ENCODE measurements at regions not wholly inside any gene's neighbourhood (a gene's known extent, or its start where the extent isn't known, plus 50 kb on each side); places are given as distances from the start of the nearest gene placed in this dataset.

DNA sequence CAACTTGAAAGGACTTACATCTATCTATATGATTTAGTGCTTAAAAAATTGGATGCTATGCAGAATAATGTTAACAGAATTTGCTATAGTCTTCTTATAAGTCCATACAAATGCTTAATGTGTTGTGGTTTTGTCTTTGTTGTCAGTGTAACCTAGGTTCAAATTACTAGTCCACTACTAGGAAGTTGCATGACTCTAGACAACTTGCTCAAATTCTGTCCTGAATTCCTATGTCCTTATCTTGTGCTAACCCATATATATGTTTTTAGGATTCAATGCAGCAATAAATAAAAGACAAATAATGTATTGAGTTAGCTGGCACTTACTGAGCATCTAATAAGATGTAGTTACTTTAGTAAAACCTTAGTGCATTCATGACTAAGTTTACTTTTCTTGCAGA is 276.5 kb upstream of the KCNMB2 start:
- no peak for DNase-seq (ENCODE audit: extremely low read depth in 1 of 2, low read depth in 1 of 2)

DNA sequence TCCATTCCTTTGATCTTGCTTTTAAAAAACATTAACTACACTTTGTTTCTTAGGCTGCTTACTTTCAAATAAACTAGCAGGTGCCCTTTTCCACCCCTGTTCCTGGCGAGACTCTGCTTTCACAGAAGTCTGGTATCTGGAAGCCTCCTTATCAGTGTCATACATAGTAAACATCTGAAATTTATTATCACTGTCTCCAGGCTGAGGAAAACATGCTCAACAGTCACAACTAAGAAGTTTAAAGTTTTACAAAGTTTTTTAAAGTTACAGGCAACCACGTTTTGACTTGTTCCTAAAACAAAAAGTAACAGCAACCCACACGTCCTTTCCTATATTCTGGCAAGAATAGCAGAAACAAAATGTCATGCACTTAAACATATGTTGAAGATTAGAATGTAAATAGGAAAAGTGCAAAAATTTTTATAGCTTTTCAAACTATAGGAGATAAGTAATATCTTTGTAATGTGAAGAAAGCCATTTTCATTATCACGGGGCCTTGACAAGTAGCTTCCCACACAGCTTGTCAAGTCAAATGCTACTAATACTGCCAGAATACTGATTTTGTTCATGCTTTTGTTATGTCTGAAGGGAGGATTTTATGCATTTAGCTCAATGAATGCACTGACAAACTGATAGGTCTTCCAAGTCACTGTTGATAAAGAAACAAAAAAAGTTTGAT is 275.2 kb upstream of the KCNMB2 start:
- no peak for DNase-seq (ENCODE audit: extremely low read depth in 1 of 2, low read depth in 1 of 2)

DNA sequence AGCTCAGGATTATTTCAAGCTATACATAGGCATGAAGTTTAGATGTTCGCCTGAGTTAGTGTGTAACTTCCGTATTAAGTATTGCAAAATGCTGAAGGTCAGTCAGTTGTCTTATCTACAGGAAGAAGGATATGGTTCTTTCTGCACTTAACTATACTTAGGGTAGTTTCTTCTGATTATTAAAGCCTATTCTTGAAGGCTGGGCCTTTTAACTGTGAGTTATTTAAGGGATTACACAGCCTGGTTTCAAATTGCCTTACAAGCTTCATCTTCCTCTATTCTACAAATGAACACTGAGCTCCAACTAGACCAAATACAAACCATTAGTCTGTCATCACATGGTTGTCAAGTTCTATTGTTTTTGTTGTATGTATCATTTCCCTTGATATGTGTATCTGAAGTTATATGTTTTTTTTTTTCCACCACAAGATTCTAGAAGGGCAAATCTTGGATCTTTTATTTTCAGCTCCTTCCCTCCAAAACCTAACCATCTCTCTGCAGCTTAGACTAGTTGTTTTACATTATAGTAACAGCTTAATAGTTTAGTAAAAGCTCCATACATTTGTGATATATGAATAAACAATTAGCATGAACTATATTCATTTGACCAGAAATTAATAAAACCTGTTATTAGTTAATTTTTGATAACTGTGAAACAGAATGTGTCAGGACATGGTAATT is 272.9 kb upstream of the KCNMB2 start:
- no peak for DNase-seq (ENCODE audit: extremely low read depth in 1 of 2, low read depth in 1 of 2)

DNA sequence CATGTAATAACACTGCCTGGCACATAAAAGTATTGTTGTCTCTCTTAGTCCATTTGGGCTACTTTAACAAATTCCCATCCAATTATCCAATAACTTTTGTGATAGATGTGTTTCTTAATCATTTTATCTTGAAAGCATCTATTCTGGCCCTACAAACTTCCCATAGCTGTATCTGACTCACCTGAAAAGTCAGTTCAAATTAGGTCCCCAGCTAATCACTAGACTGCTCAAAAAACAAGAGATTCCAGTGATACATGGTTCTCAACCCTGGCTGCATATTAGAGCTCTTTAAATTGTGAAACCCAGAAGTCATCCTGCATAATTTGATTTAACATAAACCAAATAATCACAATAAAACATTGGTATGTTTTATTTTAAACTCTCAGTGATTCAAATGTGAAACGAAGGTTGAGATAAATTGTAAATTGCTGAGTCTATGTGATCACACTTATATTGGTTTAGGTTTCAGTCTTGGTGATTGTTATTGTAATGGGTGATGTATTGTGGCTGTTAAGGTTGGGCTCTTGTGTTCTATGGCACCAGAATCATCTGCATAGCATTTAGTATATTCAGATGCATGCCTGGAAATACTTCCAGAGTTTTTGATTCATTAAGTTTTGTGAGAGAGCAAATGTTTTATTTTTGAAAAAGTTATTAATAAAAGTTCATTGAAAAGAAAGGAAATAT is 268.9 kb upstream of the KCNMB2 start:
- DNase-seq (ENCODE audit: extremely low read depth in 1 of 2, low read depth in 1 of 2), result no peak

DNA sequence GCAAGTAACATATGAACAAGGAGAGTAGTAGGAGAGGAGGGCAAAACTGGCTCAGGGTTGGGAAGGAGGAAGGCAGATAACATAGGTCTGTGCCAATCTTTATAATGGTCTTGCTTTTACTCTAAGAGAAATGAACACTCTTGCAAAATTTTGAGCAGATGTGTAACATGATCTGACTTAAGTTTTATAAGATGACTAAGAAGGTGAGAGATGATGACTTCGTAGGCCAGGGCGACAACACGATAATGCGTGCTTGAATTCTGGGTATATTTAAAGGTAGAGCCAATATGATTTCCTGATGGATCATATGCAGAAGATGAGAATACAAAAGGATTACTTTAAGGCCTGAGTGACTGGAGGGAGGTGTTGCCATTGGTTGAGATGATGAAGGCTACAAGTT is 265.4 kb upstream of the KCNMB2 start:
- DNase-seq (ENCODE audit: extremely low read depth in 1 of 2, low read depth in 1 of 2), result no peak

DNA sequence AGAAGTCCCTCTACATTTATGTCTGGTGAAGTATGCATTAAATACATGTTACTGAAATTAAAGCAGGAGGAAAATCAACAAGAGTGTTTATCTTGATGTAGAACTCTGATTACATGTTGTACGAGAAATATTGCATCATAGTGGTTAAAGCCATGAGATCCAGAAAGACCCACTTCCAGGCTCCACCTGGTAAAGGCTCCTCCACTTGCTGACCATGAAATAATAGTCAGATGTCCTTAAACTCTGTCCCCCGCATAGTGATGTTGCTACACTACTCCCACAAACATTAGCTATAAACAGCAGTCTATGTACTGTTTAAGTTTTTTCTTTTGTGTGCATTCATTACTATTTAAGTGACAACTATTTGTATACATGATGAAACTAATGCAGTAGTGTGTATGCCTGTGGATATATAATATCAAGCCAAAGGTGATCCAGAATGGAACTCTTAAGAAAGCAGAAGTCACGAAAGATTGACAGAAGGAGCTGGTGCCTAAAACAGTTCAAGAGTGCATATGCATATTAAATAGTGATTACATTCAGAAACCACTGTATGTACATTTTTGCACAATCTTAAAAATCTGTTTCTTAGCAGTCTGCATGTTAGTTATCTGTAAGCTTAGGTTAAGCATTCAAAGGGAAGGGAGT is 264.4 kb upstream of the KCNMB2 start:
- DNase-seq (ENCODE audit: extremely low read depth in 1 of 2, low read depth in 1 of 2), result no peak

DNA sequence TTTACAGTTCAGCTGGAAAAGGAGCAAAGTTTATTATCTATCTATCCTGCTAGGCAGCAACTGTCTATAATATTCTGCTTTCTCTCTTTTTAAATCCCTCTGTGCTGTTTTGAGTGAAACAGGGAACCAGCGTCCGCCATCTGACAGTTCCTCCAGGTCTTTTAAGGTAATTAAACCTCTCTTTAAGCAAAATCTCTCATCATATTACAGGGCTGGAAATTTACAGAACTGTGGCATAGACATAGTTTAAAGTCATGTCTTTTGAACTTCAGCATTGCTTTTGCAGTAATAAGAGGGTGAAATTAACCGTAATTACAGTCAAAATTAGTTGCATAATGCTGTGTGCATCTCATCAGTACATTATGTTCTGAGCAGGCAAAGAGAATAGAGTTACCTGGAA is 263.4 kb upstream of the KCNMB2 start:
- no peak for DNase-seq (ENCODE audit: extremely low read depth in 1 of 2, low read depth in 1 of 2)

DNA sequence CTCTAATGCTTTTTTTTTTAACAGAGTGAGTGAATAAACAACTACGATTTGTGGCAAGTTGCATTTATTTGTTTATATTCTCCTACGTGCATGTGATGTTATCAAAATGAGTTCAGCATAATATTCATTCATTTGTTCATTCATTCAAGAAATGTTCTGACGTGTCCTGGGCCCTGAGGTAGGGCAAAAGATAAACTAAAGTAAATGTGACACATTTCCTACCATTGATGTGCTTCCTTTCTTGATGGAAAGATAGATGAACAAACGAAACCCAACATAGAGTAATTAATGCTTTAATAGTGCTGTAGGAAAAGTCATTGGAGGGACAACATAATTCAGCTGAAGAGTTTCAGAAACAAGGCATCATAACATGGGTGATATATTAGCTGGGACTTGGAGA is 261.5 kb upstream of the KCNMB2 start:
- no peak for DNase-seq (ENCODE audit: extremely low read depth in 1 of 2, low read depth in 1 of 2)

DNA sequence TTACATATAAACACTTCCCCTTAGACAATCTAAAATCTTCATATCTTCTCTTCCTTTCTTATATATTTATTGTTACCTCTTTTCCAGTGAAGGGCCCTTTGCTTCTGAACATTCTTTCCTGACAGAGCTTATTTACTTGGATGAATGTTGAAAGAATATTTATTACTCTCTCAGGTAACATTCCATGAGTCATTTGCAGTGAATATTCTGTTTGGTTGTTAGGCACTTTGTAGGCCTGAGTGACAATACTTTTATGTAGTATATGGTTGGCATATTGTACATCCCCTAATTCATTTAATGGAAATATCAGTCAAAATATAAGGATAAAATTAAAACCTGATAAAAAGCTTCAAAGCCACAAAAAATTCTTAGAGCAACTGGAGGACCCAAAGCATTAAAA is 260.9 kb upstream of the KCNMB2 start:
- DNase-seq (ENCODE audit: extremely low read depth in 1 of 2, low read depth in 1 of 2), result no peak

DNA sequence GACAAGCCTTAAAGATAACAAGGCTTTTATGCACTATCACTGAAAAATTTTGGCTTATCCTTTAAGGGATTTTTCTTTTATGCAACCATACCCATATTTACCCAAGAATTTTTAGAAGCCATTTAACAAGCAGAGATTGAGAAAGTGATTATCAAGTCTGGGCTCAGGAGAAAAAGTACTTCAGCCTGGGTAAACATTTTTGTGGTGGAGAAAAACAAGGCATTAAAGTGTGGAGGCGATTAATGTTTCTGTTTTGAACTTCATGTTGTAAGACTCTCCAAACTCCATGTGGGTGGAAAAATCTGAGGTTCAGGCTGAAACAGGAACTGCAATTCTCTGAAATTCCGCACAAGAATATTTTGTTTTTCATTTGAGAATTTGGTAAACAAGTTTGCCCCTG is 260.4 kb upstream of the KCNMB2 start:
- no peak for DNase-seq (ENCODE audit: extremely low read depth in 1 of 2, low read depth in 1 of 2)

DNA sequence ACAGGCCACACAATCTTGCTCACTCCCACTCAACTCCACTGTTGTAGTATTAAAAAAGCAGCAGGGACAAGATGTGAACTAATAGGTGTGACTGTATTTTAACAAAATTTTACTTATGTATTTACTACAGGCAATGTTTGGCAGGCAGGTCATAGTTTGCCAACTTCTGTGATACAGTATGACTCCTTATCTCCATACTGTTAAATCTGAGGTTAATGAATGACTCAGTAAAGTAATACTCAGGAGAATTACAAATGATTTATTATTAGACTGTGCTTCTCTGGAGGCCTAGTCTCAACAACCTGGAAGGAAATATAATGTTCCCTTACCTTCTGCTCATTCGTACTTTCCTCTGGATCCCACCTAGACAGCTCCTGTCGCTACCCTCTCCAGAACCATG is 258.6 kb upstream of the KCNMB2 start:
- DNase-seq (ENCODE audit: extremely low read depth in 1 of 2, low read depth in 1 of 2), result no peak

DNA sequence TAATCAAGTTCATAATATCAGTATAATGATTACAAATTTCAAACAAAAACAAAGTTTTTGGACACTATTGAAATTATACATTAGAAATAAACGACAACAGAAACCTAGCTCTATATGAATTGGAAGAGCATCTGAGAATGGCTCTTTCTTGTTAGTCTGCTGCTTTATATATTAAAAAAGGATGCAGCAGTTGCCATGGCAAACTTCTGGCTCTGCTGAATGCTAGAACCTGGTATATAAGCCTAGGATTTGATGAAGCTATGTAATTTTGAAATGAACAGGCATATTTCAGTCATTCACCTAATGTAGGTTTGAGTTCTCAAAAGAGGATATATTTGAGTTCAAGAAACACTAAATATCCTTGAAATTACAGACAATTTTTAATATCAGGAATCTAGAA is 252.7 kb upstream of the KCNMB2 start:
- DNase-seq (ENCODE audit: extremely low read depth in 1 of 2, low read depth in 1 of 2), result no peak

DNA sequence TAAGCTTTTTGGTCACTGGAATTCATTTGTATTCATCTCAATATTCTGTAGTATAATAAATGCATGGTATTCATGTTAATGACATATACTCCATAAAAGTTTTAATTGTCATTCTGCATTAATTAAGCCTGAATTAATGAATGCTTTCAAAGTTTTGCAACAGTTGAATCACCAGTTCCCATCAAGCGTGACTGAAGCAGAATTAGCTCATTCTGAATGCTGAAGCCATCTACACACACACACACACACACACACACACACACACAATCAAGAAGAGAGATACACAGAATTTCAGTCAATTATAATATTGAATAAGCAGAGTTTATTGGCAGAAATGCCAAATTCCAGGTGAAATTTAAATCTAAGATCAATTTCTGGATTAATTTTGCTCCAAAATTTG is 252.1 kb upstream of the KCNMB2 start:
- DNase-seq (ENCODE audit: extremely low read depth in 1 of 2, low read depth in 1 of 2), result no peak

DNA sequence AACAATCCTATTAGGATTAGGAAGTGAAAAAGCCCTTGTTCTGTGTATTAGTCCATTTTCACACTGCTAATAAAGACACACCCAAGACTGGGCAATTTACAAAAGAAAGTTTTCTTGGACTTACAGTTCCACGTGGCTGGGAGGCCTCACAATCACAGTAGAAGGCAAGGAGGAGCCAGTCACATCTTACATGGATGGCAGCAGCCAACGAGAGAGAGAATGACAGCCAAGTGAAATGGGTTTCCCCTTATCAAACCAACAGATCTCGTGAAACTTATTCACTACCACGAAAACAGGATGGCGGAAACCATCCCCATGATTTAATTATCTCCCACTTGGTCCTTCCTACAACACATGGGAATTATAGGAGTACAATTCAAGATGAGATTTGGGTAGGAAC is 248.2 kb upstream of the KCNMB2 start:
- DNase-seq (ENCODE audit: extremely low read depth in 1 of 2, low read depth in 1 of 2), result no peak

DNA sequence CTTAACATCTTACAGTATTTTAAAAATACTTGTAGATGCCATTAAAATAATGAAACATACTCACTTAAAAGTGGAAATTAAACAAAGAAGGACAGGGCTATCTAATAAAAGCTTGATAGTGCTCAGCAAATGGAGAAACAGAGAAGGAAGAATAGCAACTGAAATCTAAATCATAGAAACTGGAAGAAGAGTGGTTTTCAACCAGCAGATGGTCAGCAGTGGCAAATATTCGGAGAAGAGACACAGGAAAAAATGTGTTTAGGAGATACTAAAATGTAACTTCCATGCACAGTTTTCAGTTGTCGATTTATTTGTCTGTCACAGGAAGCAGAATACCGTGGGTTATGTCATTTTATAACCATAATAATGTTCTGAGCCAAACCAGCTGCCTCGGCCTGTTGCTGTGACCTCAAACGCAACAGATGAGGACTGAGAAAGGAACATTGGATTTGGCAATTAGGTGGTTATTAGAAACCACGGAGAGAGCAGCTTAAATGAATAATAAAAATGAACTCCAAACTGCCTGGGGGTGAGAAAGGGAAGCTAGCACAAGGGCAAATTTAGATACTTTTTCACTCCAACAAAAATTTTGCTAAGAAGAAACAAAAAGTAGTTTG is 246.6 kb upstream of the KCNMB2 start:
- DNase-seq (ENCODE audit: extremely low read depth in 1 of 2, low read depth in 1 of 2), result no peak

DNA sequence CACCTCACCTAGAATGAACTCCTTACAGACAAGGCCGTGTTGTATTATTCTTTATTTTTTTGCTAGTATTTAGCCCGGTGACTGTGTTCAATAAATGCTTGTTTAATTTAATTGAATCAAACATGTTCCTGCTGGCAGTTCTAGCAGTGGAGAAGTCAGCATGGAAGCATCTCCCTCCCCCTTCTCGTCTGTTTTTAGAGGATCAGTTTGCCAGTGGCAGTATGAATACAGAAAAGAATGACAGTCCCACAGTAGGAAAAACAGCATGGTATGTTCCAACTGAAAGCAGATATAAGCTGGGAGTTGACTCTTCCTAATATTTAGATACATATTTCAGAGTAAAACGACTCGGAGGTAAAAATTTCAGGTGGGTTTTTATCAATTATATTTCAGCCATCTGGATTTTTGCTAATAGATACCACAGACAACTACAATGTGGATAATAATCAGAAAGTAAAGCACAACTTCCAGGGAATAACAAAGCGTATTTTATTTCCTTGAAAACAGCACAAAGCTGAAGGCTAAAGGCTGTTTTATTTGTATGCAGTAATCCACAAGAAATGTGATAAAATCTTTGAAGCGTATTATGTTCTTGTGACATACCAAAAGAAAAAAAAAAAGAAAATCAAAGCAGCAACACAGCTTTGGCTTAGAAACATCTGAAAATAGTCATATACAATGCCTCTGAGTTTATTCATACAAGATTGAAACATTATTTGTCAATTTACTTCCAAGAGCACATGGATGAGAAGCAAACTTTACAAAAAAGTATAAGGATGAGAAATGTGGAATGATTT is 244.5 kb upstream of the KCNMB2 start:
- DNase-seq (ENCODE audit: extremely low read depth in 1 of 2, low read depth in 1 of 2), result no peak

DNA sequence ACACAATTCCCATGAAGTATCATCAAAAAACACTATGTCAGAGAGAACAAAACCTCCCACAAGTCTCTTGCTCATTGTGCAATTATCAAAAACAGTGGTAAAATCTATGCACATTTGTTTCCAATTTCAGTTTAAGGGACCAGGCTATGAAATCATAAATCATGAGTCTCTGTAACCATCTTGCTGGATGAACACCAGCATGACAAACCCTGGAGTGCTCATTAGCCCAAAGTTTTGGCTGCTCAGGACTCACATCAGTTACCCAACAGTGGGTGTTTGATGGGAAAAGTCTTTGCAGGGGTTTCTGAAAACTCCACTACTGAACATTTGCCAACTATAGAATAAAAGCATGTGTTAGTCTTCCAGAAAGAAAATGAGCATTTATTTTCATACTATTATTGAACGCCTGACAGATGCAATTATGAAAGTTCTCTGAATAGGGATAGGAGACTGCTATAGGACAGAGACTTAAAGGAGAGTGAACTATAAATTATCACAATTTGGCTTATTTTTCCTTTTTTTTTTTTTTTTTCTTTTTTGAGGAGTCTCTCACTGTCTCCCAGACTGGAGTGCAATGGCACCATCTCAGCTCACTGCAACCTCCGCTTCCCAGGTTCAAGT is 240.8 kb upstream of the KCNMB2 start:
- DNase-seq (ENCODE audit: extremely low read depth in 1 of 2, low read depth in 1 of 2), result no peak

DNA sequence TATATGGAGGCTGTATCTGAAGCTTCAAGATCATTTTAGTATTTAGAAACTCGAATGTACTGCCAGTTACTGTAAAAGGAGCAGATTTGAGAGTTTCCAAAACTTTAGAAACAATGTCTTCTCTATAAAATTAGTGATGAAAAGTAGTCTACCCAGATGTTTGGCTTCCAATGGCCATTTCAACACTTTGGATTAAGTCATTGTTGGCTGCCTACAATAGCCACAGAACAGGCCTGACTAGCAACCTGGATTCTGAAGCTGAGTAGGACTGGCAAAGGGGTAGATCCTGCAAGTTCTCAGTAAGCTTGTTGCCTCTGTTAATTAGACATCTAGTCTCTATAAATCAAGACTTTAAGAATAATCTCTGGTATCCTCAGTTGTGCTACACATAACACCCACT is 239.0 kb upstream of the KCNMB2 start:
- no peak for DNase-seq (ENCODE audit: extremely low read depth in 1 of 2, low read depth in 1 of 2)

DNA sequence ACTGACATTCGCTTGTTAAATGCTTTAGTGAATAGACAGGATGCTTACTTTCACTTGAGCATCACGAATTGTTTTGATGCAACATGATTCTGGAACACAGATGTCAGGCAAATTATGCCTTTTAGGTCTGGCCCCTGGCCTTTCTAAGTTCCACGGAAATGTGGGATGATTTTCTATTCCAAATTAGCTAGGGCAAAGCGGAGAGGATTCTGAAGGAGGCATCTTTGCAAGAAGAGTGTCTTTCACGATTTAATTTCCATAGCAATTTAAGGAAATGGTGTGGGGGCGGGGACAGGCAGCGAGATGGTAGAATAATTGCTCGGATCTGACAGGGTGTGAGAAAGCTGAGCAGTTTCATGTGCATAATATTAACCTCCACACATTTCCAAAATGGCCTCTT is 238.5 kb upstream of the KCNMB2 start:
- DNase-seq (ENCODE audit: extremely low read depth in 1 of 2, low read depth in 1 of 2), result no peak

DNA sequence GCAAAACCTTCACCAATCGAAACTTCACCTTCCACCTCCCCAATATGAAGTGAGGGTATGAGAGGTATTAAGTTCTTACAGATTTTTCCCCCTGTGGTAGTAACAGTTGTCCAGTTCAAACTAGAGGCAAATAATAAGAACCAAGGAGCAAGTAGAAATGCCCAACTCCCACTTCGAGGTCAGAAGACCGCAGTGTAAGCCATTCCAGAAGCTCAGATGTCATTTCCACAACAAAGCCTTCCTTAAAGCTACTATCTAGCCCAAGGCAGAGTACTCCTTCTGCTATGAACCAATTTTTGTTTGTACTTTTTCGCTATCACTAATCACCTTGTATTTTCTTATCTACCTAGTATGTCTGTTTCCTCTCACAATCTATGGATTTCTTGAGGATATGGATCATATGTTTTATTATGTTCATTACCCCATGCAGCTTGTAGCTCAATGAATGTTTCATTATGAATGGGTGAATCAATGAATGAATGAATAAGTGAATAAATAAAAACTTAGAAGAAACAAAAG is 235.7 kb upstream of the KCNMB2 start:
- no peak for DNase-seq (ENCODE audit: extremely low read depth in 1 of 2, low read depth in 1 of 2)
